ENCODE measurements at regions not wholly inside any gene's neighbourhood (a gene's known extent, or its start where the extent isn't known, plus 50 kb on each side); places are given as distances from the start of the nearest gene placed in this dataset.
A peak's percentile ranks its signal among the peaks of the same experiment; 100 is the strongest.

- no peaks in the 10 kb centered on the region for H3K9me3 ChIP-seq (ENCODE audit: control insufficient read depth, insufficient read depth, low read depth, low read length)
- CTCF ChIA-PET, result no interaction called here
- TF ChIP-seq ZNF585B (tag by site-specific recombination; IDR thresholded peaks at IDR 0.05) (0 out of 2 replicates have a peak, but pooled peaks have one; percentile 8), EGR2 (tag by site-specific recombination; IDR thresholded peaks at IDR 0.05; ENCODE audit: low read depth) (no peak)
These were observed 428.7 kb downstream of the SUCLA2 start for GRCh38 chr13:47572375-47572774.

DNA sequence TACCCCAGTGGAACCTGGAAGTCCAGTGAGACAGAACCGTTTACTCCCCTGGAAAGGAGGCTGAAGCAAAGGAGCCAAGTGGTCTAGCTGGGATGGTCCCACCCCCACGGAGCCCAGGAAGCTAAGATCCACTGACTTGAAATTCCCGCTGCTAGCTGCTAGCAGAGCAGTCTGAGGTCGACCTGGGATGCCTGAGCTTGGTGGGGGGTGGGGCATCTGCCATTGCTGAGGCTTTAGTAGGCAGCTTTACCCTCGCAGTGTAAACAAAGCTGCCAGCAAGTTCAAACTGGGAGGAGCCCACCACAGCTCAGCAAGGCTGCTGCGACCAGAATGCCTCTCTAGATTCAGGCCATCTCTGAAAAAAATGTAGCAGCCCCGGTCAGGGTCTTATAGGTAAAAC, 437.0 kb downstream of the SUCLA2 start:
- Histone ChIP-seq H3K9me3 (ENCODE audit: control insufficient read depth, insufficient read depth, low read depth, low read length) (no peaks in the 10 kb centered on the region), H3K36me3 (ENCODE audit: control insufficient read depth in 2 of 2, insufficient read depth in 1 of 2, low read length in 2 of 2) (no peaks in the 10 kb centered on the region), H3K27ac (ENCODE audit: extremely low read depth, low read depth, low read length) (no peak overlapping the region), H3K4me1 (ENCODE audit: control insufficient read depth, insufficient read depth, low read length) (no peaks in the 10 kb centered on the region), H3K4me3 (ENCODE audit: low read depth, low read length) (no peak overlapping the region)
- no peak for TF ChIP-seq ZNF785 (tag by site-specific recombination; IDR thresholded peaks at IDR 0.05)
- POLR2A ChIA-PET, result no interaction called here
- CTCF ChIA-PET, result no interaction called here

More at GRCh38 chr13:47572375-47572774, 428.7 kb downstream of the SUCLA2 start:
- Histone ChIP-seq H3K36me3 (ENCODE audit: control insufficient read depth in 2 of 2, insufficient read depth in 1 of 2, low read length in 2 of 2) (no peaks in the 10 kb centered on the region), H3K4me3 (ENCODE audit: low read depth, low read length) (no peak overlapping the region), H3K4me1 (ENCODE audit: control insufficient read depth, insufficient read depth, low read length) (no peaks in the 10 kb centered on the region), H3K27ac (ENCODE audit: extremely low read depth, low read depth, low read length) (no peak overlapping the region)
- POLR2A ChIA-PET, result no interaction called here

- Histone ChIP-seq H3K9me3 (ENCODE audit: control insufficient read depth, insufficient read depth, low read depth, low read length) (no peaks in the 10 kb centered on the region), H3K36me3 (ENCODE audit: control insufficient read depth in 2 of 2, insufficient read depth in 1 of 2, low read length in 2 of 2) (no peaks in the 10 kb centered on the region), H3K27ac (ENCODE audit: extremely low read depth, low read depth, low read length) (no peak overlapping the region), H3K4me1 (ENCODE audit: control insufficient read depth, insufficient read depth, low read length) (no peaks in the 10 kb centered on the region), H3K4me3 (ENCODE audit: low read depth, low read length) (no peak overlapping the region)
- ChIA-PET POLR2A (no interaction called here), CTCF (interaction anchor here (0.6 kb wide), 1 partner anchor 598 kb away, joined by 5 read pairs; no protein-coding TSS in a partner anchor)
- TF ChIP-seq ZNF114 (tag by site-specific recombination; IDR thresholded peaks at IDR 0.05) (no peak), ZNF311 (tag by site-specific recombination; IDR thresholded peaks at IDR 0.05; ENCODE audit: borderline replicate concordance) (no peak), ZNF394 (tag by site-specific recombination; IDR thresholded peaks at IDR 0.05; ENCODE audit: borderline replicate concordance) (no peak)
These were observed 444.4 kb downstream of the SUCLA2 start for GRCh38 chr13:47556703-47557102.

- H3K36me3 ChIP-seq (ENCODE audit: control insufficient read depth in 2 of 2, insufficient read depth in 1 of 2, low read length in 2 of 2), result no peaks in the 10 kb centered on the region
- H3K9me3 ChIP-seq (ENCODE audit: control insufficient read depth, insufficient read depth, low read depth, low read length), result no peaks in the 10 kb centered on the region
- CTCF ChIA-PET, result no interaction called here
- POLR2A ChIA-PET, result no interaction called here
- H3K4me1 ChIP-seq (ENCODE audit: control insufficient read depth, insufficient read depth, low read length), result no peaks in the 10 kb centered on the region
- no peak overlapping the region for H3K27ac ChIP-seq (ENCODE audit: extremely low read depth, low read depth, low read length)
- no peak overlapping the region for H3K4me3 ChIP-seq (ENCODE audit: low read depth, low read length)
- no peak for TF ChIP-seq ZNF488 (tag by site-specific recombination; IDR thresholded peaks at IDR 0.05)
- TF ChIP-seq ZNF16 (tag by site-specific recombination; IDR thresholded peaks at IDR 0.05; ENCODE audit: low read depth), result no peak
- TF ChIP-seq ZNF23 (tag by site-specific recombination; IDR thresholded peaks at IDR 0.05; ENCODE audit: borderline replicate concordance), result no peak
- TF ChIP-seq, protein P1, sequence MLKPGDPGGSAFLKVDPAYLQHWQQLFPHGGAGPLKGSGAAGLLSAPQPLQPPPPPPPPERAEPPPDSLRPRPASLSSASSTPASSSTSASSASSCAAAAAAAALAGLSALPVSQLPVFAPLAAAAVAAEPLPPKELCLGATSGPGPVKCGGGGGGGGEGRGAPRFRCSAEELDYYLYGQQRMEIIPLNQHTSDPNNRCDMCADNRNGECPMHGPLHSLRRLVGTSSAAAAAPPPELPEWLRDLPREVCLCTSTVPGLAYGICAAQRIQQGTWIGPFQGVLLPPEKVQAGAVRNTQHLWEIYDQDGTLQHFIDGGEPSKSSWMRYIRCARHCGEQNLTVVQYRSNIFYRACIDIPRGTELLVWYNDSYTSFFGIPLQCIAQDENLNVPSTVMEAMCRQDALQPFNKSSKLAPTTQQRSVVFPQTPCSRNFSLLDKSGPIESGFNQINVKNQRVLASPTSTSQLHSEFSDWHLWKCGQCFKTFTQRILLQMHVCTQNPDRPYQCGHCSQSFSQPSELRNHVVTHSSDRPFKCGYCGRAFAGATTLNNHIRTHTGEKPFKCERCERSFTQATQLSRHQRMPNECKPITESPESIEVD (tag by site-specific recombination; IDR thresholded peaks at IDR 0.05), result no peak
- TF ChIP-seq, protein P2, sequence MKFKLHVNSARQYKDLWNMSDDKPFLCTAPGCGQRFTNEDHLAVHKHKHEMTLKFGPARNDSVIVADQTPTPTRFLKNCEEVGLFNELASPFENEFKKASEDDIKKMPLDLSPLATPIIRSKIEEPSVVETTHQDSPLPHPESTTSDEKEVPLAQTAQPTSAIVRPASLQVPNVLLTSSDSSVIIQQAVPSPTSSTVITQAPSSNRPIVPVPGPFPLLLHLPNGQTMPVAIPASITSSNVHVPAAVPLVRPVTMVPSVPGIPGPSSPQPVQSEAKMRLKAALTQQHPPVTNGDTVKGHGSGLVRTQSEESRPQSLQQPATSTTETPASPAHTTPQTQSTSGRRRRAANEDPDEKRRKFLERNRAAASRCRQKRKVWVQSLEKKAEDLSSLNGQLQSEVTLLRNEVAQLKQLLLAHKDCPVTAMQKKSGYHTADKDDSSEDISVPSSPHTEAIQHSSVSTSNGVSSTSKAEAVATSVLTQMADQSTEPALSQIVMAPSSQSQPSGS (tag by site-specific recombination; IDR thresholded peaks at IDR 0.05; ENCODE audit: low read depth), result no peak
- TF ChIP-seq, protein P3, sequence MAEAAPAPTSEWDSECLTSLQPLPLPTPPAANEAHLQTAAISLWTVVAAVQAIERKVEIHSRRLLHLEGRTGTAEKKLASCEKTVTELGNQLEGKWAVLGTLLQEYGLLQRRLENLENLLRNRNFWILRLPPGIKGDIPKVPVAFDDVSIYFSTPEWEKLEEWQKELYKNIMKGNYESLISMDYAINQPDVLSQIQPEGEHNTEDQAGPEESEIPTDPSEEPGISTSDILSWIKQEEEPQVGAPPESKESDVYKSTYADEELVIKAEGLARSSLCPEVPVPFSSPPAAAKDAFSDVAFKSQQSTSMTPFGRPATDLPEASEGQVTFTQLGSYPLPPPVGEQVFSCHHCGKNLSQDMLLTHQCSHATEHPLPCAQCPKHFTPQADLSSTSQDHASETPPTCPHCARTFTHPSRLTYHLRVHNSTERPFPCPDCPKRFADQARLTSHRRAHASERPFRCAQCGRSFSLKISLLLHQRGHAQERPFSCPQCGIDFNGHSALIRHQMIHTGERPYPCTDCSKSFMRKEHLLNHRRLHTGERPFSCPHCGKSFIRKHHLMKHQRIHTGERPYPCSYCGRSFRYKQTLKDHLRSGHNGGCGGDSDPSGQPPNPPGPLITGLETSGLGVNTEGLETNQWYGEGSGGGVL (tag by site-specific recombination; IDR thresholded peaks at IDR 0.05), result no peak
- no peak for TF ChIP-seq ZNF621 (tag by site-specific recombination; IDR thresholded peaks at IDR 0.05)
- no peak for TF ChIP-seq TRIM28 (IDR thresholded peaks at IDR 0.05; ENCODE audit: borderline replicate concordance, low read length)
- TF ChIP-seq, protein P4, sequence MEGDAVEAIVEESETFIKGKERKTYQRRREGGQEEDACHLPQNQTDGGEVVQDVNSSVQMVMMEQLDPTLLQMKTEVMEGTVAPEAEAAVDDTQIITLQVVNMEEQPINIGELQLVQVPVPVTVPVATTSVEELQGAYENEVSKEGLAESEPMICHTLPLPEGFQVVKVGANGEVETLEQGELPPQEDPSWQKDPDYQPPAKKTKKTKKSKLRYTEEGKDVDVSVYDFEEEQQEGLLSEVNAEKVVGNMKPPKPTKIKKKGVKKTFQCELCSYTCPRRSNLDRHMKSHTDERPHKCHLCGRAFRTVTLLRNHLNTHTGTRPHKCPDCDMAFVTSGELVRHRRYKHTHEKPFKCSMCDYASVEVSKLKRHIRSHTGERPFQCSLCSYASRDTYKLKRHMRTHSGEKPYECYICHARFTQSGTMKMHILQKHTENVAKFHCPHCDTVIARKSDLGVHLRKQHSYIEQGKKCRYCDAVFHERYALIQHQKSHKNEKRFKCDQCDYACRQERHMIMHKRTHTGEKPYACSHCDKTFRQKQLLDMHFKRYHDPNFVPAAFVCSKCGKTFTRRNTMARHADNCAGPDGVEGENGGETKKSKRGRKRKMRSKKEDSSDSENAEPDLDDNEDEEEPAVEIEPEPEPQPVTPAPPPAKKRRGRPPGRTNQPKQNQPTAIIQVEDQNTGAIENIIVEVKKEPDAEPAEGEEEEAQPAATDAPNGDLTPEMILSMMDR (tag by site-specific recombination; IDR thresholded peaks at IDR 0.05), result no peak
- no peak for TF ChIP-seq ZBTB10 (tag by site-specific recombination; IDR thresholded peaks at IDR 0.05)
- TF ChIP-seq KLF9 (tag by site-specific recombination; IDR thresholded peaks at IDR 0.05; ENCODE audit: low read depth), result no peak
- no peak for TF ChIP-seq KLF10 (tag by site-specific recombination; IDR thresholded peaks at IDR 0.05)
These were observed 445.8 kb downstream of the SUCLA2 start for GRCh38 chr13:47555235-47555634.
